ENCODE measurements at regions not wholly inside any gene's neighbourhood (a gene's known extent, or its start where the extent isn't known, plus 50 kb on each side); places are given as distances from the start of the nearest gene placed in this dataset.

GRCh38 chr2:56128235-56128634 is 55.6 kb upstream of the CCDC85A start:
- Histone ChIP-seq H2AFZ (ENCODE audit: low read length) (no peak overlapping the region), H3K36me3 (ENCODE audit: insufficient read depth, low read length) (no peaks in the 10 kb centered on the region), H3K79me2 (ENCODE audit: insufficient read depth, low read length) (no peaks in the 10 kb centered on the region), H3K9ac (ENCODE audit: low read depth, low read length, poor library complexity, severe bottlenecking) (no peak overlapping the region), H3K4me3 (ENCODE audit: low read length, poor library complexity, severe bottlenecking) (no peak overlapping the region), H3K27me3 (ENCODE audit: insufficient read depth, low read length, poor library complexity, severe bottlenecking) (no peaks in the 10 kb centered on the region), H3K9me2 (replicated peaks; ENCODE audit: low read depth, low read length) (no peaks in the 10 kb centered on the region), H3K4me2 (ENCODE audit: low read depth, low read length, poor library complexity, severe bottlenecking) (no peak overlapping the region), H4K20me1 (ENCODE audit: insufficient read depth, low read length, poor library complexity, severe bottlenecking) (no peaks in the 10 kb centered on the region), H3F3A (ENCODE audit: low read depth) (no peaks in the 10 kb centered on the region), H3K4me1 (ENCODE audit: insufficient read depth, low read length, poor library complexity, severe bottlenecking) (no peaks in the 10 kb centered on the region), H3K9me3 (ENCODE audit: insufficient read depth, low read depth, low read length) (no peaks in the 10 kb centered on the region)
- no peak for TF ChIP-seq EZH2phosphoT487 (IDR thresholded peaks at IDR 0.05; ENCODE audit: borderline replicate concordance)
- TF ChIP-seq, protein P1, sequence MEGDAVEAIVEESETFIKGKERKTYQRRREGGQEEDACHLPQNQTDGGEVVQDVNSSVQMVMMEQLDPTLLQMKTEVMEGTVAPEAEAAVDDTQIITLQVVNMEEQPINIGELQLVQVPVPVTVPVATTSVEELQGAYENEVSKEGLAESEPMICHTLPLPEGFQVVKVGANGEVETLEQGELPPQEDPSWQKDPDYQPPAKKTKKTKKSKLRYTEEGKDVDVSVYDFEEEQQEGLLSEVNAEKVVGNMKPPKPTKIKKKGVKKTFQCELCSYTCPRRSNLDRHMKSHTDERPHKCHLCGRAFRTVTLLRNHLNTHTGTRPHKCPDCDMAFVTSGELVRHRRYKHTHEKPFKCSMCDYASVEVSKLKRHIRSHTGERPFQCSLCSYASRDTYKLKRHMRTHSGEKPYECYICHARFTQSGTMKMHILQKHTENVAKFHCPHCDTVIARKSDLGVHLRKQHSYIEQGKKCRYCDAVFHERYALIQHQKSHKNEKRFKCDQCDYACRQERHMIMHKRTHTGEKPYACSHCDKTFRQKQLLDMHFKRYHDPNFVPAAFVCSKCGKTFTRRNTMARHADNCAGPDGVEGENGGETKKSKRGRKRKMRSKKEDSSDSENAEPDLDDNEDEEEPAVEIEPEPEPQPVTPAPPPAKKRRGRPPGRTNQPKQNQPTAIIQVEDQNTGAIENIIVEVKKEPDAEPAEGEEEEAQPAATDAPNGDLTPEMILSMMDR (conservative IDR thresholded peaks at IDR 0.05; ENCODE audit: low read length) = no peak

- H3K4me2 ChIP-seq (ENCODE audit: low read depth, low read length, poor library complexity, severe bottlenecking) = no peak overlapping the region
Measured at GRCh38 chr2:56130463-56131070, 53.2 kb upstream of the CCDC85A start.

GRCh38 chr2:56132138-56132537 is 51.7 kb upstream of the CCDC85A start:
- no peaks in the 10 kb centered on the region for H3K36me3 ChIP-seq (ENCODE audit: insufficient read depth, low read length)
- H3K4me2 ChIP-seq (ENCODE audit: low read depth, low read length, poor library complexity, severe bottlenecking) = no peak overlapping the region
- TF ChIP-seq, protein P1 (conservative IDR thresholded peaks at IDR 0.05; ENCODE audit: low read length) = peak; percentile 69
- no peak for TF ChIP-seq EZH2phosphoT487 (IDR thresholded peaks at IDR 0.05; ENCODE audit: borderline replicate concordance)
- no peak overlapping the region for H3K4me3 ChIP-seq (ENCODE audit: low read length, poor library complexity, severe bottlenecking)
- no peaks in the 10 kb centered on the region for H3K9me3 ChIP-seq (ENCODE audit: insufficient read depth, low read depth, low read length)
- no peak overlapping the region for H3K9ac ChIP-seq (ENCODE audit: low read depth, low read length, poor library complexity, severe bottlenecking)
- no peaks in the 10 kb centered on the region for H3K4me1 ChIP-seq (ENCODE audit: insufficient read depth, low read length, poor library complexity, severe bottlenecking)
- no peaks in the 10 kb centered on the region for H3K27me3 ChIP-seq (ENCODE audit: insufficient read depth, low read length, poor library complexity, severe bottlenecking)
- no peaks in the 10 kb centered on the region for H3K79me2 ChIP-seq (ENCODE audit: insufficient read depth, low read length)
- H4K20me1 ChIP-seq (ENCODE audit: insufficient read depth, low read length, poor library complexity, severe bottlenecking) = no peaks in the 10 kb centered on the region
- H3F3A ChIP-seq (ENCODE audit: low read depth) = no peaks in the 10 kb centered on the region
- no peaks in the 10 kb centered on the region for H3K9me2 ChIP-seq (replicated peaks; ENCODE audit: low read depth, low read length)
- H2AFZ ChIP-seq (ENCODE audit: low read length) = no peak overlapping the region

More at GRCh38 chr2:56130463-56131070, 53.2 kb upstream of the CCDC85A start:
- H3K9me2 ChIP-seq (replicated peaks; ENCODE audit: low read depth, low read length) = no peaks in the 10 kb centered on the region
- TF ChIP-seq, protein P1 (conservative IDR thresholded peaks at IDR 0.05; ENCODE audit: low read length) = peak; percentile 81
- TF ChIP-seq EZH2phosphoT487 (IDR thresholded peaks at IDR 0.05; ENCODE audit: borderline replicate concordance) = no peak
- H3K9ac ChIP-seq (ENCODE audit: low read depth, low read length, poor library complexity, severe bottlenecking) = no peak overlapping the region
- no peaks in the 10 kb centered on the region for H3F3A ChIP-seq (ENCODE audit: low read depth)
- H2AFZ ChIP-seq (ENCODE audit: low read length) = no peak overlapping the region
- no peaks in the 10 kb centered on the region for H3K79me2 ChIP-seq (ENCODE audit: insufficient read depth, low read length)
- H4K20me1 ChIP-seq (ENCODE audit: insufficient read depth, low read length, poor library complexity, severe bottlenecking) = no peaks in the 10 kb centered on the region
- H3K36me3 ChIP-seq (ENCODE audit: insufficient read depth, low read length) = no peaks in the 10 kb centered on the region
- H3K9me3 ChIP-seq (ENCODE audit: insufficient read depth, low read depth, low read length) = no peaks in the 10 kb centered on the region
- no peaks in the 10 kb centered on the region for H3K27me3 ChIP-seq (ENCODE audit: insufficient read depth, low read length, poor library complexity, severe bottlenecking)
- H3K4me3 ChIP-seq (ENCODE audit: low read length, poor library complexity, severe bottlenecking) = no peak overlapping the region
- no peaks in the 10 kb centered on the region for H3K4me1 ChIP-seq (ENCODE audit: insufficient read depth, low read length, poor library complexity, severe bottlenecking)
